ENCODE measurements at regions not wholly inside any gene's neighbourhood (a gene's known extent, or its start where the extent isn't known, plus 50 kb on each side); places are given as distances from the start of the nearest gene placed in this dataset.

DNA sequence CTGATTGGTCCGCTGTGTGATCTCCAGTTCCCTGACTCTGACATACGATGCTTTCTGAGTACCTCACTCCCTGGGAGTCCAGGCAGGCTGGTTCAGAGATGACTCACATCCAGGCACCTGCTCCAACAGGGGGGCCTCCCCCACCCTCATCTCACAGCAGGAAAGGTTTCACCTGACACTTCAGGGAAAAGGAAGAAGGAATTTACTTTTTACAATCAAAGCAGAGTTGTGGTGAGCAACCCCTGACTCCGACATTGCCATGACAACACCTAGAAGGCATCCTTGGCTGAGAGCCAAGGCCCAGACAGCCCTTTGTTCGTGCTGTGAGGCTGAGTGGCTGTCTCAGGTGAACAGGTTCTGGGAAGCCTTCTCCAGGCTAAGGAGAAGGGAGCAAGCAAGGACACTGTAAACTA lies 164.6 kb upstream of the GJB5 start:
- ChIA-PET POLR2A (no interaction called here), CTCF (ENCODE audit: unreplicated experiment) (no interaction called here)
- Histone ChIP-seq H3K4me1 (ENCODE audit: insufficient read depth, low read length, poor library complexity, severe bottlenecking) (no peaks in the 10 kb centered on the region), H3K4me2 (ENCODE audit: low read length) (no peak overlapping the region), H3K79me2 (ENCODE audit: insufficient read depth, low read depth, low read length) (no peaks in the 10 kb centered on the region), H4K20me1 (ENCODE audit: insufficient read depth, low read length) (no peaks in the 10 kb centered on the region), H3K4me3 (ENCODE audit: low read depth, low read length, poor library complexity, severe bottlenecking) (no peak overlapping the region), H3K9me2 (ENCODE audit: insufficient read depth, low read length) (no peaks in the 10 kb centered on the region), H3K36me3 (ENCODE audit: insufficient read depth, low read length) (no peaks in the 10 kb centered on the region), H3K9me3 (ENCODE audit: low read length) (no peaks in the 10 kb centered on the region), H3K27ac (ENCODE audit: low read depth, low read length, poor library complexity, severe bottlenecking) (no peak overlapping the region), H2AFZ (ENCODE audit: low read length) (no peak overlapping the region)
- TF ChIP-seq, protein P1, sequence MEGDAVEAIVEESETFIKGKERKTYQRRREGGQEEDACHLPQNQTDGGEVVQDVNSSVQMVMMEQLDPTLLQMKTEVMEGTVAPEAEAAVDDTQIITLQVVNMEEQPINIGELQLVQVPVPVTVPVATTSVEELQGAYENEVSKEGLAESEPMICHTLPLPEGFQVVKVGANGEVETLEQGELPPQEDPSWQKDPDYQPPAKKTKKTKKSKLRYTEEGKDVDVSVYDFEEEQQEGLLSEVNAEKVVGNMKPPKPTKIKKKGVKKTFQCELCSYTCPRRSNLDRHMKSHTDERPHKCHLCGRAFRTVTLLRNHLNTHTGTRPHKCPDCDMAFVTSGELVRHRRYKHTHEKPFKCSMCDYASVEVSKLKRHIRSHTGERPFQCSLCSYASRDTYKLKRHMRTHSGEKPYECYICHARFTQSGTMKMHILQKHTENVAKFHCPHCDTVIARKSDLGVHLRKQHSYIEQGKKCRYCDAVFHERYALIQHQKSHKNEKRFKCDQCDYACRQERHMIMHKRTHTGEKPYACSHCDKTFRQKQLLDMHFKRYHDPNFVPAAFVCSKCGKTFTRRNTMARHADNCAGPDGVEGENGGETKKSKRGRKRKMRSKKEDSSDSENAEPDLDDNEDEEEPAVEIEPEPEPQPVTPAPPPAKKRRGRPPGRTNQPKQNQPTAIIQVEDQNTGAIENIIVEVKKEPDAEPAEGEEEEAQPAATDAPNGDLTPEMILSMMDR (conservative IDR thresholded peaks at IDR 0.05; ENCODE audit: low read length) = no peak
- TF ChIP-seq EZH2phosphoT487 (IDR thresholded peaks at IDR 0.05; ENCODE audit: borderline replicate concordance, low read depth, low read length) = no peak
- BruUV-seq (replicated peaks) = no TSS peak
- intact Hi-C loops (cut with micrococcal nuclease; ENCODE audit: unreplicated experiment) = no loop called here
- no peak for DNase-seq (ENCODE audit: low spot score)

DNA sequence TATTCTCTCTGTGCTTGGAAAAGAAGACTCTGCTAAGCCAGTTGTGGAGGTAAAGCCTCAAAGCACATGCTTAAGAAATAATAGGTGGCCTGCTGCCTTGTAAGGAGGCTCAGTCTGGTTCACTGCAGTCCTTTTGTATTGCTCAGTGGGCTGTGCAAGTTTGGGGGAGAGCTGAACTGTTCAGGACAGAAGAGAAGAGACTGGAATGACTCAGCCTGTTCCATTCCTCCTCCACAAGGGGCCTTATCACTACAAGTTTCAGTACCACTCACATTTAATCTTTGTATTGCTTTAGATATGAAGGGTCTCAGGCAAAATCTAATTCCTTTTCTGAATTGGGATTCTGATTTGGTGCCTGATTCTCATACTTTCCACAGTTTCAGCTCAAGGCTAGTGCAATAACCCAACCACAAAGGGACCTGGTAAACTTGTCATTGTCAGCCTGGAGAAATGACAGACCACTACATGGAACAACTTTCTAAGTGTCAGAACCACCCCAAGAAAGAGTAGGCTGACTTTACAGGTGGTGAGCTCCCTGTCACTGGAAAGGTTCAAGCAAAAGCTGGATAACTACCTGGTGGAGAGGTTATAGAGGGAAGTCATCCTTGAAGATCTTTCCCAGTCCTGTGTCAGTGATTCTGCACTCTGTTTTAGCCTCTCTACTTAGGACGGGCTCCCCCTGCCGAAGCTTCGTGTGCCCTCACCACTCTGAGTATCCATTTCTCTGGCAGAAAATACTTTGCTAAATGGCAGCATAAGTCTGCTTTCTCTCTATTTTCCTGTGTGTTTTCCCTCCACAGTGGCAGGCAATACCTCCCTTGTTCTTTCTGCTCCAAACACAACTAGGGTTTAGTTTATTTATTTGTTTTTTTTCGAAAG lies 162.9 kb upstream of the GJB5 start:
- H3K27ac ChIP-seq (ENCODE audit: low read depth, low read length, poor library complexity, severe bottlenecking) = no peak overlapping the region
- CTCF ChIA-PET (ENCODE audit: unreplicated experiment) = no interaction called here
- POLR2A ChIA-PET = interaction anchor here (1.2 kb wide), 1 partner anchor 13 kb away, joined by 3 read pairs; no protein-coding TSS in a partner anchor
- intact Hi-C loops (cut with micrococcal nuclease; ENCODE audit: unreplicated experiment) = no loop called here
- H4K20me1 ChIP-seq (ENCODE audit: insufficient read depth, low read length) = no peaks in the 10 kb centered on the region
- H3K4me1 ChIP-seq (ENCODE audit: insufficient read depth, low read length, poor library complexity, severe bottlenecking) = no peaks in the 10 kb centered on the region
- TF ChIP-seq, protein P1 (conservative IDR thresholded peaks at IDR 0.05; ENCODE audit: low read length) = peak; percentile 36; the same call in 1 of the 2 replicates
- TF ChIP-seq EZH2phosphoT487 (IDR thresholded peaks at IDR 0.05; ENCODE audit: borderline replicate concordance, low read depth, low read length) = no peak
- no peak overlapping the region for H3K4me2 ChIP-seq (ENCODE audit: low read length)
- no peaks in the 10 kb centered on the region for H3K9me3 ChIP-seq (ENCODE audit: low read length)
- no peaks in the 10 kb centered on the region for H3K9me2 ChIP-seq (ENCODE audit: insufficient read depth, low read length)
- no TSS peak for BruUV-seq (replicated peaks)
- no peaks in the 10 kb centered on the region for H3K36me3 ChIP-seq (ENCODE audit: insufficient read depth, low read length)
- DNase-seq (ENCODE audit: low spot score) = no peak
- H2AFZ ChIP-seq (ENCODE audit: low read length) = no peak overlapping the region
- H3K4me3 ChIP-seq (ENCODE audit: low read depth, low read length, poor library complexity, severe bottlenecking) = no peak overlapping the region
- no peaks in the 10 kb centered on the region for H3K79me2 ChIP-seq (ENCODE audit: insufficient read depth, low read depth, low read length)

Measured in OCI-LY7 (cell line).